ENCODE measurements at regions not wholly inside any gene's neighbourhood (a gene's known extent, or its start where the extent isn't known, plus 50 kb on each side); places are given as distances from the start of the nearest gene placed in this dataset.

GRCh38 chr9:80586786-80587330, 1015.1 kb downstream of the TLE4 start:
- TF ChIP-seq POLR2A (IDR thresholded peaks at IDR 0.05): no peak
- TF ChIP-seq, protein P1, sequence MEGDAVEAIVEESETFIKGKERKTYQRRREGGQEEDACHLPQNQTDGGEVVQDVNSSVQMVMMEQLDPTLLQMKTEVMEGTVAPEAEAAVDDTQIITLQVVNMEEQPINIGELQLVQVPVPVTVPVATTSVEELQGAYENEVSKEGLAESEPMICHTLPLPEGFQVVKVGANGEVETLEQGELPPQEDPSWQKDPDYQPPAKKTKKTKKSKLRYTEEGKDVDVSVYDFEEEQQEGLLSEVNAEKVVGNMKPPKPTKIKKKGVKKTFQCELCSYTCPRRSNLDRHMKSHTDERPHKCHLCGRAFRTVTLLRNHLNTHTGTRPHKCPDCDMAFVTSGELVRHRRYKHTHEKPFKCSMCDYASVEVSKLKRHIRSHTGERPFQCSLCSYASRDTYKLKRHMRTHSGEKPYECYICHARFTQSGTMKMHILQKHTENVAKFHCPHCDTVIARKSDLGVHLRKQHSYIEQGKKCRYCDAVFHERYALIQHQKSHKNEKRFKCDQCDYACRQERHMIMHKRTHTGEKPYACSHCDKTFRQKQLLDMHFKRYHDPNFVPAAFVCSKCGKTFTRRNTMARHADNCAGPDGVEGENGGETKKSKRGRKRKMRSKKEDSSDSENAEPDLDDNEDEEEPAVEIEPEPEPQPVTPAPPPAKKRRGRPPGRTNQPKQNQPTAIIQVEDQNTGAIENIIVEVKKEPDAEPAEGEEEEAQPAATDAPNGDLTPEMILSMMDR (IDR thresholded peaks at IDR 0.05): no peak
- no peak for TF ChIP-seq EP300 (IDR thresholded peaks at IDR 0.05)
- TF ChIP-seq POLR2AphosphoS5 (IDR thresholded peaks at IDR 0.05): no peak
